Activated CD4-positive, alpha-beta T cell treated with anti-CD3 and anti-CD28 coated beads, Interleukin-10, Interleukin-2, amounts not matched to agents 100 ng/mL and 50 ng/mL, durations not matched to agents 16 hours and 8 hours (primary cell): ENCODE measurements at regions not wholly inside any gene's neighbourhood (a gene's known extent, or its start where the extent isn't known, plus 50 kb on each side); places are given as distances from the start of the nearest gene placed in this dataset.

Experiments used
- DNase-seq: peaks from one replicate; pipeline ENCODE4 v3.0.0-alpha.2; 2020

DNA sequence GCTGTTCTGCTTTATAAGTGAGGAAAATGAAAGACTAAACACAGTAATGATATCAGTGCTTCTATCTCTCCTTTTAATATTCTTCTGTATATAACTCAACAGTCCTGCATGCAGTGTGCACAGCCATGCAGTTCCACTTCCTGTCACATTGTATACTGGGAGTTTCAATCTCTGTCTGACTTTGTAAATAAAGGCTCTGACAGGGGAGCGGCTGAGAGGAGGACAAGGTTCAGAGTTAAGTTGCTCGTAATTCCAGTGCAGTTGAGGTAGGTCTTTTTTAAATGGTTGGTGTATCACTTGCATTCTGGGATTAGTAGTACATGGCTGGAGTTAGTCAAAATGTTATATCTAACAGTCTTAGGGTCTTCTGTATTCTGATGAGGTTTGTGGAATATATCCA, 264.5 kb downstream of the OLFM3 start:
- DNase-seq: no peak

- DNase-seq: no peak
Measured at GRCh38 chr1:101733340-101733739, 263.4 kb downstream of the OLFM3 start.

GRCh38 chr1:101738475-101738874, 258.3 kb downstream of the OLFM3 start:
- no peak for DNase-seq

- no peak for DNase-seq
Measured at GRCh38 chr1:101739146-101739545, 257.6 kb downstream of the OLFM3 start.

GRCh38 chr1:101739826-101740330, 256.8 kb downstream of the OLFM3 start:
- DNase-seq: no peak

- no peak for DNase-seq
Measured at GRCh38 chr1:101741910-101742309, 254.8 kb downstream of the OLFM3 start.

DNA sequence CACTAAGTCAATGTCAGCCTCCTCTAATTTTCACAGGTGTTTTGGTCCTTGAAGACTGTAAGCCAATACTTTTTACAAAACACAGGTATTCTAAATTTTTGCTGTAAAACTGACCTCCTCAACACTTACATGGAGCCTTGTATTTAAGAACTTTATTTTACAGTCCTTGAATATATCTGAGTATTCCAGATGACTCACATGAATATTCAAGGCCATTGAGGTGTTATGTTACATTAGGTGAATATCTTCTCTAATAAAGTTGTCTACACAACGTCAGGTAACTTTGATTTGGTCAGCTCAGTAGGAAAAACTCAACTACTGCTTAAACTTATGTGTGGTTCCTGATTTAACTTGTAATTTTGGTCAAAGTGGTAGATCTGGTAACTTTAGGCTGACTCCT, 254.2 kb downstream of the OLFM3 start:
- no peak for DNase-seq

DNA sequence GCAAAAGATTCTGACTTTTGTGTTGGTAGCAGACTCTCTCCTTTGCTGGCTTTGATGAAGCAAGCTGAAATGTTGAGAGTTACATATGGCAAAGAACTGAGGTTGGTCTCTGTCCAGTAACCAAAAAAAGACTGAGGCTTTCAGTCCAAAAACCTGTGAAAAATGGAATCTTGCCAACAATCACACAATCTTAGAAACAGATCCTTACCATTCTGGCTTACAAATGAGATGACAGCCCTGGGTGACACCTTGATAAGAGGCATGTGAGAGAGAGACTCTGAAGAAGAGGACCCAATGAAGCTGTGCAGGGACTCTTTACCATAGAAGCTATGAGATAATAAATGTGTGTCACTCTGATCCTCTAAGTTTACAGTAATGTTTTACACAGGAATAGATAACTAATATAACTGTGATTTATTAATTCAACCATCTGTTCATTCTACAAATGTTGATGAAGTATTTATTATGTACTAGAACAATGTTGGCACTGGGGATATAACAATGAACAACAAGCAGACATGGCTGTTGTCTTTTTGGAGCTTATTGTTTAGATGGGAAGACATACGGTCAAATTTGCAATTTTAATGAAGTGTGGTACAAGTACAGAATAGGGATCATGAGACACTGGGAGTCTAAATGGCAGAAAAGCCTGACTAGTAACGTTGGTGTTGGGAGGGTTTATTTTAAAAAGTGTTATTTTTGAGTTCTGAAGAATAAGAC, 251.0 kb downstream of the OLFM3 start:
- DNase-seq: no peak

DNA sequence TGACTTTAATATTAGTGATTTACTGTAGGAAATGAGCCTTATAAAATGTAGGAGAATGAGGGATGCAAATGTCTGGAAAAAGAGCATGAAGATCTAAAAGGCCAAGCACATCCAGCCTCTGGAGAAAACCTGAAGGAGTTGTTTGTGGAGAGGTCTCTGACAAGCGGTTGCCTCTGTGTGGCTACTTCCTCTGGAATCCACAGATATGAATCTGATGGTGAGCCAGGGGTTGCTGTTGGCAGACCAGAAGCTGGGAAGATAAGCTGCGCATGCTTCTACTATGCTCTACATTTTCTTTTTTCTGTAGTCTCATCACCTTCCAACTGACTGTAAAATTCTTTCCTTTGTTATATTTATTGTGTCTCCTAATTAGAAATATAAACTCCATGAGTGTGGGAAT, 248.6 kb downstream of the OLFM3 start:
- no peak for DNase-seq
